ENCODE measurements at regions not wholly inside any gene's neighbourhood (a gene's known extent, or its start where the extent isn't known, plus 50 kb on each side); places are given as distances from the start of the nearest gene placed in this dataset.

DNA sequence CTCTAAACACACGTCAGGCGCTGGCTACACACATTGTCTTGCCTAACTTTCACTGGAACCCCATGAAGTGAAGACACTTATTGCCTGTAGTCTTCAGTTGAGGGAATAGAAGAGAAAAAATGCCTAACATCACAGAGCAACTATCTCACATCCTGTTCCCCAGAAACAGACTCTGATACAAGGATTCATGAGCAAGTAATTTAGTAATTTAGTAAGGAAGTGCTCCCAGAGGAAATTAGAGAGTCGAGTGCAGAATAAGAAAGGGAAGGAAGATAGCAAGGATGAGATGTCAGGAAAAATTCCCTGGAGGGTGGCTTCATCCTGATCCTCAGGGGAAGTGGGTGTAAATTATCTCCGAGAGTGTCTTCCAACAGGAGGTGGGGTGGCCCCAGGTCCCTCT lies 104.0 kb downstream of the FOXA2 start:
- TF ChIP-seq EZH2 (IDR thresholded peaks at IDR 0.05; ENCODE audit: low read length, unreplicated experiment), result no peak
- TF ChIP-seq, protein P1, sequence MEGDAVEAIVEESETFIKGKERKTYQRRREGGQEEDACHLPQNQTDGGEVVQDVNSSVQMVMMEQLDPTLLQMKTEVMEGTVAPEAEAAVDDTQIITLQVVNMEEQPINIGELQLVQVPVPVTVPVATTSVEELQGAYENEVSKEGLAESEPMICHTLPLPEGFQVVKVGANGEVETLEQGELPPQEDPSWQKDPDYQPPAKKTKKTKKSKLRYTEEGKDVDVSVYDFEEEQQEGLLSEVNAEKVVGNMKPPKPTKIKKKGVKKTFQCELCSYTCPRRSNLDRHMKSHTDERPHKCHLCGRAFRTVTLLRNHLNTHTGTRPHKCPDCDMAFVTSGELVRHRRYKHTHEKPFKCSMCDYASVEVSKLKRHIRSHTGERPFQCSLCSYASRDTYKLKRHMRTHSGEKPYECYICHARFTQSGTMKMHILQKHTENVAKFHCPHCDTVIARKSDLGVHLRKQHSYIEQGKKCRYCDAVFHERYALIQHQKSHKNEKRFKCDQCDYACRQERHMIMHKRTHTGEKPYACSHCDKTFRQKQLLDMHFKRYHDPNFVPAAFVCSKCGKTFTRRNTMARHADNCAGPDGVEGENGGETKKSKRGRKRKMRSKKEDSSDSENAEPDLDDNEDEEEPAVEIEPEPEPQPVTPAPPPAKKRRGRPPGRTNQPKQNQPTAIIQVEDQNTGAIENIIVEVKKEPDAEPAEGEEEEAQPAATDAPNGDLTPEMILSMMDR (conservative IDR thresholded peaks at IDR 0.05; ENCODE audit: low read depth, low read length), result no peak

Data from PC-3 (cell line).